Umbilical cord (tissue), 1 donor: ENCODE measurements at regions not wholly inside any gene's neighbourhood (a gene's known extent, or its start where the extent isn't known, plus 50 kb on each side); places are given as distances from the start of the nearest gene placed in this dataset.

Experiments used
- DNase-seq: peaks from one replicate; pipeline ENCODE4 v3.0.0-alpha.2; 2015; ENCODE audit warnings: low spot score

DNA sequence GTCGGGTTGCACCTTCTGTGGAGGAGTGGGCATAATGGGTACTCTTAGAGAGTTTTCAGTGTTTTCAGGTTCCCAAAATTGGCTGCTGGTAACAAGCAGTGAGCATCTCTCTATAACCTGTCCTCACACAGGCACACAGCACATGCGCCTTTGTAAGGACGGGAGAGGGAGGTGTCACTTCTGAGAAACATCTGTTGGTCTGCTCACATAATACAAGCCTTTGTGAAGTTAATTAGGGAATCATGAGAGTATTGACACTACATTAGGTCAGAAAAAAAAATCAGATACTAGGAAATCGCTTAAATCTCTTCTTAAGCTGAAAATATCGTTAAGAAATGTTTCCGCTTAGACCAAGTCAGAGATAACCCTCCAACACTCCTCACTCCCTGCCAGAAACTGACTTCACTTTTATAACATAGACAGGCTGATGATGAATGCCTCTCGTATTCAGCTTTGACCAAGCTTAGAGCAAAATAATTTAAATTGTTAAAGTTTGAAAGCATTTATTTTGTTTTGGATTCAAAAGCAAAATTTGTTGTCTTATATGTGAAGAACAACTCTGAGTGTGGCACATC lies 769.7 kb downstream of the TNS3 start:
- DNase-seq, result peak; percentile 82

DNA sequence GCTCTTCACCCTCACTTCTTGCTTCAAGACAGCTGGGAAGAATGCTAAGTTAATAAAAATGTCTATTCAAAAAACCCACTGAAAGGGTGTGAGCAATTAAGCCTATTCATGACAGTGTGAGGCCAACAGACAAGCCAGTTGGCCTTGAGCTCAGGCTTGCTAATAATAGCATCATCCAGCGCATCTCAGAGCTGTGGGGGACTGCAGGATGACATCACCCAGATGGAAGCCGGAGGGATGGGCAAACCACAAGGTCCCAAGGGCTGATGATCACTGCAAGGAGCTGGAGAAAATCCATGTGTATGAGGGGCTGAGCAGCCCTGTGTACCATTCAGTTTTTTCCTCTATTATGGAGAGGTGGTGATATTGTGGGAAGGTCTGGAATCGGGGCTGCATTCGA lies 770.4 kb downstream of the TNS3 start:
- peak; percentile 87 for DNase-seq

DNA sequence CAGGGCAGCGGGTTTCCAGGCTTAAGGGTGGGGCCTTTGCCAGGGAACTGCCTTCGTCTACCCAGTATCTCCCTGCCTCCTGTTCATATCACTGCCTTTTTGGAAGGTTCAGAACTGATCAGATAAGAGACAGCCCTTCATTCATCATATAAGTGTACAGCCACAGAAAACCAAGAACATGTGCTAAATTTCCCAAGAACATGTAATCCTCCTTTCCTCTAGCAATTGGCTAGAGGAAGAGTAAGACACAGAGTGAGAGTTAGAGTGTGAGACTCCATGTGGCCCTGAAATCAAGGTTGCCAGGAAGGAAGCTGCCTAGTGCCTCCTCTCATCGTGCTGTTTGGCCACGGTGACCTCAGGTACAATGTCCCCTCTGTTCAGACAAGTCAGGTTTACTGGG lies 770.9 kb downstream of the TNS3 start:
- DNase-seq, result peak; percentile 40

DNA sequence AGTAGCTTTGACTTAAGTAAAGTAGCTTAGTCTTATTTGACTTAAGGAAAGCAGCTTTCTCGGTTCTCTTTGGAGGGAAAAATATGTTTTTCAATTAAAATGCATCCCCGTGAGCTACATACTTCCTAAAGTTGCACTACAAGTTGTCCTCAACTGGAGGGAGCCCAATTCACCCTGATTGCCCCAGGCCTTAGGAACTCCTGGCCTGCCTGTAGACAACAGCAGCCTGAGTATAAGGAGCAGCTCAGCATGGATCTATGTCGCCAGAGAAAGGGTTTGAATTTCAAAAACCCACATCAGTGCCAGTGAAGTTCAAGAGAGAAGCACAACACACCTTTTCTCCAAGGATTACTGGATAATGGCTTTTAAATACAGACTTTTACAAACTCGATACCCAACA lies 772.0 kb downstream of the TNS3 start:
- no peak for DNase-seq

DNA sequence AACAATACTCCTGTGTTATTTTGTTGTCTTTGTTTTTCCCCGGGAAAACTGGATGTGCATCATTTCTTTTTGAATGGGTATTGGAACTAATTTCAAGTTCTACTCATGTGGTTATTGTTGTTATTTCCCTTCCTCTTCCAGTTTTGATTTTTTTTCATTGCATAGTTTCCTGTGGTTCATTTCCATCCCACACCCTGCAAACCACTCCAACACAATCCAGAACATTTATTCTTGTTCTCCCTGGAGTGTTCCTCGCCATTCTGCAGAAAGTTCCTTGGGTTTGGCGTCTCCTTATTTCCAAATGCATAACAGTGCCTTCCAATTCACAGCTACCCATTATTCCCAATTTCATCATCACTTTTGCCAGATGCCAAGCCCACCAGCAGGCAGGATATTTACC lies 775.1 kb downstream of the TNS3 start:
- no peak for DNase-seq

DNA sequence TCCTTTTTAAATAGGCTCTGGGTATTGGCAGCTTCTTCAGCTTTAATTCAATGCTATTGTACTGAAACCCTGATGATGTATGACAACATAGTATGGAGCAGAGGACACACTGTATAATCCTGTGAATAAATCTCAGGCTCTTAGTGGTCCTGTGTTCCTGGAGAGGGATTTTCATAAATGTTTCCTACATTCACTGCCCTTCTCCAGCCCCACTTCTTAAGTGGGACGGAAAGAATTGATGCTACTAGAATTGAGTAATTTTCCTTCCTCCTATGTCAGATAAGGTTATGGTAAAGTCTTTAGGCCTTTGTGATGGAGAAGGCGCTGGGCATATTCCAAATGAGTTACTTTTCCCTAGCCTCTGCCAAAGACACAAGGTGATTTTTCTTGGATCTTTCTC lies 779.4 kb downstream of the TNS3 start:
- DNase-seq, result peak; percentile 52

DNA sequence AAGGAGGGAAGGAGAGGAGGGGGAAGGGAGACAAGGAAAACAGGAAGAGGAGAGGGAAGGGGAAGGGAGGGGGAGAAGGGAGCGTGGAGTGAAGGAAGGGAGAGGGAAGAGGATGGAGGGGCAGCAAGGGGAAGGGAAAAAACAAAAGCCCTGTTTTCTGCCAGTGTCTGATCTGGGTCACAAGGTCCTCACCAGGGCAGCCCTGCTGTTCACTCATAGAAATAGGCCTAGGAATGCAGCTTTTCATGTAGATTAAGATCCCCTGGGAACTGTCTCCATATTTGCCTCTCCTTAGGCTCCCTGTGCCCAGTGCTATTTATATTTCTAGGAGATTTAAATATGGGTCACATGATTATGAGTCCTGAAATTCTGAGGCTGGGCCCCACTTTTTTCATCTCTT lies 790.7 kb downstream of the TNS3 start:
- peak; percentile 17 for DNase-seq

DNA sequence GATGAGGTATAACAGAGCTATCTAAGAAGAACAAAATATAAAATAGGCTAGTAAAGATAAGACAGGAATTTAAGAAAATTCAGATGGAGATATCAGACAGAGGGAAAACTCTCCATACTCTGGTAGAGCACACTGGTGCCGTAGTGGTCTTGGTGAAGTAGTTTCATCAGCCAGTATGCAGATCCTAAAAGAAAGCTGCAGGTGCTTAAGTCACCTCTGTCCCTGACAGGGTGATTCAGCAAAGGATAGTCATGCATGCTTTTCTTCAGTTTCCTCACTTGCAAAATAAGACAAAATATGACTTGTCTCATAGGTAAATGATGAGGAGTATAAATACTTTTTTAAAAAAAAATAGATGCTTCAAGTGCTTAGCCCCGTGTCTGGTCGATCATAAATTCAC lies 794.9 kb downstream of the TNS3 start:
- DNase-seq, result no peak

DNA sequence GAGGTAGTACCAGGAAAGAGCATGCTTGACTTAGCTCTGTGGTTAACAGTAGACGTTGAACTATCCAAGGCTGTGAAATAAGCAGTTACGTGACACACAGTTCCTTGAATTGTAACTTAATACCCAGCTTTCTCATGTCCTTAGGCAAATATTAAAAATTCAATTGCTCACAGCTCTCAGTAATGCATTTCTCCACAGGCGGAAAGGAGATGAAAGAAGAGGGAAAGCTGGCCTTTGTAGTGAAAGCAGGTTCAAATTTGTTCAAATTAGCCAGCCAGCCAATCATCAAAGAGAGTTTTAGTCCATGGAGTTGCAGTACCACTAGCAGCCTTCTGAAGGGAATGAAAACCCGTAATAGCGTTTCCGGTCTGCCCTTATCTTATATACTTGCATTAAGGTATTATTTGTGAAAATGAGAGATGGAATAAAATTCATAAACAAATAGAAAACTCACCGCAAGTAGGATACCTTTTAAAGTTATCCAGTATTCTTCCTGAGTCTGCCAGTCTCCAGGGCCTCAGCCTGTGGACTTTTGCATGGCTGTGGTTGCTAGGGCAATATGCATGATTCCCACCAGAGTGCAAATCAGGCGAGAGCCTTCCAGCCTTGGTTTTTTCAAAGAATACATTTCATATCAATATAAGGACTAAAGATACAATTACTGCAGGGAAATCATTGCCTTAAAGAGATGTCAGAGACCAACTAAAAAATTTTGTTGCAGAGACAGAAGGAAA lies 795.5 kb downstream of the TNS3 start:
- peak; percentile 38 for DNase-seq

DNA sequence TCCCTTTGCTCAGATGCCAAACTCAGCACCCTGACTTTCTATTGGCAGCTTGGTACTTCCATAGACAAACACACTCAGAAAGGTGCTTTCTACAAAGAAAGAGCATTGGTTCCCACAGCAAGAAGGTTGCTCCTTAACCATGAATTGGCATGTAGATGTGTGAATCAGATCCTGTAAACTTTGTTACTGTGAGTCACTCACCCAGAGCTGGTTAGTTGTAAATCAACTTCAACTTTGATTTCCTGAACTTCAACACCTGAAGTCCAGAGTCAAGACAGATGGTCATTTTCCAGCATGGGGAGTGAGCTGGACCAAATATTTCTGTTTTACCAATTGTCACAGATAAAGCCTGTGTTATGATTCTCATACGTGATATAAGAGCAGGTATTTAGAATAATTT lies 797.2 kb downstream of the TNS3 start:
- no peak for DNase-seq

DNA sequence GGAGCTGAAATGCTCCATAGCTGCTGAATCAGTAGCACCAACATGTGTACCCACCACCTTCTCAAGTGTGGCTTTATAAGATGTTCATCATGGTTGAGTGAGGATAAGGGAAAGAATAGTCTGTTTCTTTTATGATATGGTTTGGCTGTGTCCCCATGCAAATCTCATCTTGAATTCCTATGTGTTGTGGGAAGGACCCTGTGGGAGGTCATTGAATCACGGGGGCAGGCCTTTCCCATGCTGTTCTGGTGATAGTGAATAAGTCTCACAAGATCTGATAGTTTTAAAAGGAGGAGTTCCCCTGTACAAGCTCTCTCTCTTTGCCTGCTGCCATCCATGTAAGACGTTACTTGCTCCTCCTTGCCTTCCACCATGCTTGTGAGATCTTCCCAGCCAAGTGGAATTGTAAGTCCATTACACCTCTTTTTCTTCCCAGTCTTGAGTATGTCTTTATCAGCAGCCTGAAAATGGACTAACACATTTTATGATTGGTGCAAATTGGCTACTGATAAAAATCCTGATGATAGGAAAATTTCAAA lies 799.9 kb downstream of the TNS3 start:
- DNase-seq, result no peak

DNA sequence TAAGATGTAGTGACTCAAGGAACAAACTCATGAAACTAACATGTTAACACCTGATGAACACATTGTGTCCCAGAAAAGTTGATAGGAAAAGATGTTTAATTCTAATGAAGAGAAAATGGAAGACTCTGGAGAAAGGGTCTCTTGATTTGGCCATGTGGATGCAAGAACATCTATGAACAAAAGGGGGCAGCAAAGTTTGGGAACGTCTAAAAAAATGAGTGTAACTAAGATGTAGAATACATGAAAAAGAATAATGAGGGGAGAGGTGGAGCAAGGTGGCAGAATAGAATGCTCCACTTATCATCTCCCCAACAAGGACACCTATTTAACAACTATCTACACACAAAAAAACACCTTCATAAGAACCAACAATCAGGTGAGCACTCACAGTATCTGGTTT lies 805.1 kb downstream of the TNS3 start:
- no peak for DNase-seq

DNA sequence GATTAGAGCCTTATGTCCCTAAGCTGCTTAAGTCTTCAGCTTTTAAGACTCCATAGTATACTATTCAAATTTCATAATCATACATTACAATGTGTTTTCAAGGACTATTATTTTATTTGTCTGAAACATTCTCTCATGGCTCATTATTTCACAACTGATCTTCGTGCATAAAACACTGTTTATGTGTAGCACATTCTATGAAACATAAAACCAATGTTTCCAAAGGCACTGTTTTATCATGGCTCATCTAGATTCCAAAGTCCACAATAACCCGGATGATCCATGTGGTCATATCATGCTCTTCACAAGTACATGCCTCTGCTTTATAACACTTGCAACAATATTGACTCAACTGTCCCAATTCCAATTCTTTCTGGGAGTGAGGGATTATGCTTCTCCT lies 806.1 kb downstream of the TNS3 start:
- no peak for DNase-seq

DNA sequence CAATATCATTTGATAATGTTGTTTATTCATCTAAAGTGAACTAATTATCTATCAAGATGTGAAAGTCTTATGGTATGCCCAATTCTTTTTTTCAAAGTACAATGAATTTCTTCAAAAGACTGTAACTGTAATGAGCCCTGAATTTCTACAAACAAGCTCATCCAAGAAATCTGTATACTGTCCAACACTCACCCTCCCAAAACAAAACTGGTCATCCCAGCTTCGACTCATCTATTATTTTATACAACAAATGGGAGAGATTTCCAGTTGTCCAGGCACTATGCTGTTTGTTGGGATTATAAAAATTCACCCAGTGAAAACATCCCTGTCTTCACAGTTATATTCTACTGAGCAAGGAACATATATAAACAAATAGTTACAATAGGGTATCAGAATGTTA lies 806.9 kb downstream of the TNS3 start:
- DNase-seq, result no peak

DNA sequence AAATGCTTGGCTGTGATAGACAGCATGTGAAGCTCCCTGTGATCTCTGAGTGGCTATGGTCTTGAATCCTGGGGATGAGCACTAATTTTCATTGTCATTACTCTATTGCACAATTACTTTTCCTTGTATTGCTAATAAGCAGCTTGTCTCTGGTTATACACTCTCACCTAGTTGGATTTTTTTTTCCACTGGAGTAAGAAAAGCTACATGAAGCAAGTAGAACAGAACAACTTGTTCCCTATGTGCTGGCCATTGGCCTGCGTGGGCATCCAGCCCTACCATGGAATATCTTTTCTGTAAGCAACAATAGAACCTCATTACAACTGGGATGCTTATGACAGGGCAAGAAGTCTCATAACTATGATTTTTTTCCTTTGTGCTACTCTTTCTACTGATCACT lies 807.4 kb downstream of the TNS3 start:
- DNase-seq, result no peak

DNA sequence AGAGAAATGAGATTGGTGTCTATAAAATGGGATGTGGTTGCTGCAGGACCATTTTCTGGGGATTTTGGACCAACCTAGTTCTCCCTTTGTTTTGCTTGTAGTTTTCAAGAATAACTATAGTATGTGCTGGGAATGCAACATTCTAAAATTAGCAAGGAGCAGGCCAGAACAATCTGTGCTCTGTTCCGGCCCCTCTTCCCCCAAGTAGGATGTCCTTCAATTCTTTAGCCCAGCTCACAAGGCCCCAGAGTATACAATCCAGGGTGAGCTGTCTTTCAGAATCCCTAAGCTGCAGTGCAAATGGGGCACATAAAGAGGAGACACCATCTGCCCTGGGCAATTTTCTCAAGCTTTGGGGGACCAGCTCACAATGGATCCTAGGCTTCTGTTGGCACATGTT lies 809.1 kb downstream of the TNS3 start:
- DNase-seq, result no peak

DNA sequence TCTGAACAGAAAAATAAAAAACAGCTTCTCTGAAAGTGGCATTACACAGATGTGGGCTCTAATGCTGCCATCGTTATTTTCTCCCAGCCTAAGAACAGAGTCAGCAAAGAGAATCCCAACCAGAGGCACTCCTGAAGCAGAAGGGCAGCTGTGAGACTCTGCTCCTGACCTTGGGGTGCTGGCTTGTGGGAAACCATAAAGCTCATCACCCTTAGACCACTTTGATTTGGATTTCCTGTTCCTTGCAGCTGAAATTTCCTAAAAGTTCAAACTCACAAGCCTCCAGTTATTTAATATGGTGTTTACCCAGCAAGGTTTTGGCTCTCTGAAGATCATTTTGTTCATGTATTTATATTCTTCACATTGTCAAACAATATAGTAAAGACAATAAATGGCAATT lies 814.8 kb downstream of the TNS3 start:
- DNase-seq, result no peak

DNA sequence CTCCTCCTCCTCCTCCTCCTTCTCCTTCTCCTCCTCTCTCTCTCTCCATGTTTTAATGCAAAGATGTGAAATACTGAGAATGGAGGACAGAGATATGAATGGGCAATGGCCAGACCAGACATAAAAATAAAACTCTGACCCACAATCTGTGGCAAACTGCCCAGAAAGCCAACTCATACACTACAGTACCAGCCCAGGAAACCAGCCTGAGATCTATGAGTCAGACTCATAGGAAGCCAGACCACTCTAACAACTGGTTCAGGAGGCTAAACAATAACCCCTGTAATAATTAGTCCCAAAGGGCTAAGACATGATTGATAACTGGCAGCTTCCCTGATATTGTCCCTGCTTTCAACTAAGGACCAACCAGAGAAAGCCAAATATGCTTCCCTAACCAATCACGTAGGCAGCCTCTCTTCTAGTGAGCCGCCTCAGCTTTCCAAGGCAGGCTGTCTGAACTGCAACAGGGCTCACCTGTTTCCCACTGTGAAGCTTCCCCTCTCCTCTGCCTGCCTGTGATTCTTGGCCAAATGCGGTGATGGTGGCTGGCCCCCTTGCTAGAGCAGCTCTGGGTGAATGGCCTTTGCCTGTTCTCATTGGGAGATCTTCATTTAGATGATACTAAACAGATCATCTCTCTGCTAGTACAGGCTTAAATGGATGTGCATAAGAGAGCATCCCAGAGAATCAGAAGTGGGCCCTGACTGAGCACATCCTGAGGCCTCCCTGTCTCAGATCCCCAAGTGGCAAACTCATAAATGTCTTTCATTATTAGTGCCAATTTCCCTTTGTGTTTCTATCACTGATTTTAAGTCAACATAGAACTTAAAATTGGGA lies 817.6 kb downstream of the TNS3 start:
- DNase-seq, result peak; percentile 94

DNA sequence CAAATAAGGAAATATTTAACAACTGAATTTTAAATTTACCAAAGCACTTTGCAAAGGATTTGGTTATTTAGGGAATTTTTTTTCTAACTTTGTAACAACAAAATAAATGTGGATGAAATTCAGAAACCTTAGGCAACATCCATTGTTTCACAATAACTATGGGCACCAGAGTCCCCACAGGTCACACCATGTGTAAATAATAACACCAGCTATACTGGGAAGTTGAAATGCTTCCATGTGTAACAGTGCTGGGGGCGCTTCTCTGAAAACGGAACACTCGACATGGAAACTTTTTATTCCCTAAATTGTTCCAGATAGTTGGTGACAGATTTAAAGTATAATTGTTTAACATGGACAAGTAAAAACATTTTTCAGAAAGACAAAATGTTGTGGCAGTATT lies 818.6 kb downstream of the TNS3 start:
- DNase-seq, result no peak

DNA sequence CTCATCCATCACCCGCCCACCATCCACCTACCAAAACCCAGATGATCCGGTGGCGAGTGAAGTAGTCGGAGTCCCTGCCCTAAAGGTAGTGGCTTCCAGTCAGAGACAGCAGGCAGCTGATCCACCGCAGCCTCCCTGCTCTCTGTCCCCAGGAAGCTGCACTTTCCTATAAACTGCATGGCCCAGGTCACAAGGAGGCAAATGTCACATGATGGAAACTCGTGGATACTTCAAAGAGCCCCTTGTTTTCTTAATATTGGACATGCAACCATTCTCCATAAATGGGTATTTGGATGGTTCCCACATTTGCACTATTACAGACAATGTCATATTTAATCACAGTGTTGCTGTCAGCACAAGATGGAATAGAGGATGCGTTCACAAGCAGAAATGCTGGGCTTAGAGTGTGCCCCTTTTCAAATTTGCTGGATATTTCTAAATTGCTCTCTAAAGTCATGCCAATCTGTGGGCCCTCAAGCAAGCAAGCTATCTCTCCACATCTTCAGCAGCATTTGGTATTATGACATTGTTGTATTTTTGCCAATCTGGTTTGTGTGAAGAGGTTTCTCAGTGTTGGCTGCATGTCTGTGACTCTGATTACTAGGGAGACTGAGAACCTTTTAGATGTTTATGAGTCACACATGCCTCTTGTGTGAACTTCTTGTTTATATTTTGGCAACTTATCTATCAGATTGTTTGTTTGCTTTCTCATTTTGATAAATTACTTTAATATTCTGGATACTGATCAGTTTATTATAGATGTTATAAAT lies 822.0 kb downstream of the TNS3 start:
- DNase-seq, result no peak

DNA sequence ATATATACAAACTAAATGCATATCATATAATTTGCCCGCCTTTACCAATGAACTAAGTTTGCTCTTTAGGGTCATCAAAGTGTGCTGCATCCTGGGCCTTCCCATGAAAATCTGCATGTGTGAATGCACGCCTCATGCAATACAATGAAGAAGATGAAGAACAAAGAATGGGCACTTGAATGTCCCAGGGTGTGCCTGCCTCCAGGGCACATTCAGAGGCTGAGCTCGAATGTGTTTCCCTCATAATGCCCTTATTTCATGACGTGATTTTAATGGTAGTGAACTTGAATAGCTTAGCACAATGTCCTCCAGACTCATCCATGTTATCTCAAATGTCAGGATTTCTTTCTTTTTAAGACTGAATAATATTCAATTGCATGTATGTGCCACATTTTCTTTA lies 824.9 kb downstream of the TNS3 start:
- no peak for DNase-seq

DNA sequence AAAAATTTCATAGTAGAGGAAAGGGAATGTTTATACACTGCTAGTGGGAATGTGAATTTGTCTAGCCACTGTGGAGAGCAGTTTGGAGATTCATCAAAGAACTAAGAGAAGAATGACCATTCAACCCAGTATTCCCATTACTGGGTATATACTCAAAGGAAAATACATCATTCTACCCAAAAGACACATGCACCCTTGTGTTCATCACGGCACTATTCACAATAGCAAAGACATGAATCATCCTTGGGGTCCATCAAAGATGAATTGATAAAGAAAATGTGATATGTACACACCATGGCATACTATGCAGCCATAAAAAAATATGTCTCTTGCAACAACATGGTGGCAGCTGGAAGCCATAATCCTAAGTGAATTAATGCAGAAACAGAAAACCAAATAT lies 825.7 kb downstream of the TNS3 start:
- no peak for DNase-seq
